NK-92 treated with Interleukin-12 subunit alpha and Interleukin-12 subunit beta, amount 100 ng/mL, for 24 hours (cell line): ENCODE measurements at regions not wholly inside any gene's neighbourhood (a gene's known extent, or its start where the extent isn't known, plus 50 kb on each side); places are given as distances from the start of the nearest gene placed in this dataset.

ENCODE experiments used
- DNase-seq: peaks from one replicate; lab custom pipeline; 2025; lab: John Stamatoyannopoulos, UW

DNA sequence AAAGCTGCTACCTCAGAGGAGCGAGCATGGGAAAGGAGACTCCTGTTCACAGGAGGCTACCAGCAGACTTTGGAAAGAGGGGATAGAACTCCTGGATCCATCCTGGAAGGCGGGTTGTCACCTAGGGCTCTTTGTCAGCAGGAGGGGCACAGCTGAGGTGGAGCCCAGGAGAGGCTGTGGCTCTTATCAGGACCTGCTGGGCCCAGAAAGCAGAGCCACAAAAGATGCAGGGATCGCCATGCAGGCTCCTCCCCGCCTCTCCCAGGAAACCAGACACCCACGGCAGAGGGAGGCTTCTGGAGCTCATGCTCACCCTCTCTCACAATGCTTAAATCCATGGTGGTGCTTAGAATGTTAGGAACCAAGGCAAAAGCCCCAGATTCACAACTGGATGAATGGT lies 994.2 kb downstream of the UQCRFS1 start:
- DNase-seq = no peak

DNA sequence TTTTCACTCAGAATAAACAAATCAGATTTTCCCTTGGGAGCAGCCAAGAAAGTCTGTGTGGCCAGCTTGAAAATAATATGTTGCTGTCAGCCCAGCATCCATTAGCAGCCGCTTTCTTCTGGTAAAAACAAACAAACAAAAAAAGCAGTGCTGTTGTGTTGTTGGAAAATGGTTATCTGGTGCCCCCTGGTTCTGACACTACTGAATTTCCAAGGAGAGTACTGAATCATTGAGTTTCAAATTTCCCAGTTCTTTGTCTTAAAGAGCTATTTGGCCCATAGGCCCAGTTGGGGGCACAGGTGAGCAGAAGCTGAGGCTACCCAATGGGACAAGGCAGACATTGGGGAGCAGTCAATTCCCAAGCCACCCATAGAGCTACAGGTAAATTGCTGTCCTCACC lies 995.9 kb downstream of the UQCRFS1 start:
- no peak for DNase-seq

DNA sequence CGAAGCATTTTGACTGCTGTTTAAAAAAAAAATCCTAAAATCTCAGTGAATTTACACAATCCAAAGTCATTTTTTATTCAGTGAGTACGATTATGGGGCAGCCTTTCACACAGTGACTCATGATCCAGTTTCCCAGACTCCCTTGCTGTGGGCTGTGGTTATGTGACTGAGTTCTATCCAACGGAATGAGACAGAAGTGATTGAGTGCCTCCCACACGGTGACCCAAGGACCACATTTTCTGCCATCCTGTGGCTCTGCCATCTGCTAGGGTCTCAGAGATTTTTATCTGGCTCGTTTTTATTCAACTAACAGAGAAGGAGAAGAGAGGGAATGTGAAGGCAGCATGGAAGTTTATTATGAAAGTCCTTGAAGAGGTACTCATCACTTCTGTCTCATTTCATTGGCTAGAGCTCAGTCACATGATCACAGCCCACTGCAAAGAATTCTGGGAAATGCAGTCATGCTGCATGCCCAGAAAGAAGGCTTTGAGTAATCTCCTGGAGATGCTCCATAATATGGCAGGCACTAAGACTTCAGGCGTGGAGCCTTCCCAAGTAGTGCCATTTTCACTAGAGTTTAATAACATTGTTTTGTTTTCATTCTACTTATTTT lies 999.4 kb downstream of the UQCRFS1 start:
- no peak for DNase-seq

DNA sequence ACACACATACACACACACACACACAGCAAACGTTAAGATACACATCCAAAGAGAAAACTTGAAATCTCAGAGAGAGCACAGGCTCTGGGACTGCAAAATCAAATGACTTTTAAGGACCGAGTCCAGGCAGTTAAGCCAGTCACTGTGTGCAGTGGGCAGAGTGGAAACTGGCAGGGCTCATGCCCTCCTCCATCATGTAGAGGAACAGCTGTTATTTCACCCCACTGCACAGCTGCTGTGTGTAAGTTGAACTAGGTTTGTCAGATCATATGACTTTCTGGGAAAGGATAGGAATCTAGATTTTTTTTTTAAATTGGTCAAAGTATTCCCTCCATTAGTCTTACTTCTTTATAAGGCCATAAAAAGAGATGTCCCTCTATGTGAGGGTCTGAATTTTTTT lies 1002.1 kb downstream of the UQCRFS1 start:
- no peak for DNase-seq

DNA sequence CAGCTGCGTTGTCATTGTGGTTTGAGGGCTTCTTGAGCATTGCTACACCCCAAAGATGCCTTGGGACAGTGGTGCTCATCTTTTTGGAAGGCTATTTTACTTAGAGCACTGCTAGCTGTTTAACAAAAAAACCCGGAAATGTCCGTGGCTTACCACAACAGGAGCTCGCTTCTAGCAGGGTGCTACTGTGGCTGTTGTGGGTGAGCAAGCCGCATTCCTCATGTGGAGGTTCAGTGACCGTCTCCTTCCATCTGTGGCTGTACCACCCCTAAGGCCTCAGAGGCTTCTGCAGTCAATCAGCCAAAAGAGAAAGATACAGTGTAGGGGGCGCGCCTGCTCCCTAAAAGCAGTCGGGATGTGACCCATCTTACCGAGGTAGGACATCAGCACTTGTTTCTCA lies 1004.2 kb downstream of the UQCRFS1 start:
- DNase-seq = no peak

DNA sequence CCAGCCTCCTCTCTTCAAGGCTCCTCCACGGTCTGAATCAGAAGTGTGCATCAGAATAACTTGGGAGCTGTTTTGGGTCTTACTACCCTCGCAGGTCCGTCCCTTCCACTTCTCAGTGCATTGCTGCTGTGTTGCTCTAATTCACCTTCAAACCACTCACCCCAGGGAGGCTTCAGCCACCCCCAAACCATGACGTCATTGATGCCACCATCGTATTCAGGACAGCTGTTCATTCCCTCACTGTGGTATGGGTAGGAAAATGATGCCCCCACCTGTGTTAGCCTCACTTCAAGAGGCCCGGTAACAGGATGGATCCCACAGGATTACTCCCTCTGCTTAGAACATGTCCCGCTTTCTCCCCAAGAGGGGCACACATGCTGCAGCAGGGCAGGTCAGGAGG lies 1005.7 kb downstream of the UQCRFS1 start:
- DNase-seq = no peak

DNA sequence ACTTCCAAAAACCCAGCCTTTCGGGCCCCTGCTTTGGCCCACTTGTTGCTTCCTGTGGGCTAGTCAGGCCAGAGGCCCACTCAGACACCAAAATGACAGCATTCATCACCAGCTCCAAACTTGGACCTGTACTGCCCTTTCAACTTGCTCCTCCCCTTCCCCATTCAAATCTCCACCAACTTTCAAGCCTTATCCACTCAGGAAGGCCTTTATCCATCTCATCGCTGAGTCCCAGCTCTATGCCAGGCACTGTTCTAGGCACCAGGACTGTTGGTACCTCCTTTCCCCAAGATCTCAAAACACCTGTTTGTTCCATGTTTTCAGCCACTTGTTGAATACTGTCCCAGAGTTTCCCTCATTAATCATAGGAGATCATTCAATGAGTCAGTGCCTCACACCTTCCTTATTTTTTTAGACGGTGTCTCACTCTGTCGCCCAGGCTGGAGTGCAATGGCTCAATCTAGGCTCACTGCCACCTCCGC lies 1011.4 kb downstream of the UQCRFS1 start:
- no peak for DNase-seq

DNA sequence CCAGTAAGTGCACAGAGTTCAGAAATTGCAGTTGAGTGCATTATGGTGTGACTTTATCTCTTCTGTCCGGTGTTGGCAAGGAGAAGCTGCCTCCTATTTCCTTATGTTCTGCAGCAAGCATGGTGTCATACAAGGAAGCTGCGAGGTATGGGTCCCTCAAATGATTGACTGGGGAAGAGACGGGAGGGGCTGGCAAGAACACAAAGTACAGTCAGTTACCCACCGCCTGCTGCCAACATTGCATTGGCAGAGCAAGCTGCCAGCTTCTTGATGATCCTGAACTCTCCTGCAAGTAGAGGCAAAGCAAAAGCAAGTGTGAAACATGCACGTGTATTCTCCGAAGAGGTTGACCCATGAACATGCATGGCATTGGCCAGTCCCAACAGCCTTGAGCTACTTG lies 1013.6 kb downstream of the UQCRFS1 start:
- no peak for DNase-seq

DNA sequence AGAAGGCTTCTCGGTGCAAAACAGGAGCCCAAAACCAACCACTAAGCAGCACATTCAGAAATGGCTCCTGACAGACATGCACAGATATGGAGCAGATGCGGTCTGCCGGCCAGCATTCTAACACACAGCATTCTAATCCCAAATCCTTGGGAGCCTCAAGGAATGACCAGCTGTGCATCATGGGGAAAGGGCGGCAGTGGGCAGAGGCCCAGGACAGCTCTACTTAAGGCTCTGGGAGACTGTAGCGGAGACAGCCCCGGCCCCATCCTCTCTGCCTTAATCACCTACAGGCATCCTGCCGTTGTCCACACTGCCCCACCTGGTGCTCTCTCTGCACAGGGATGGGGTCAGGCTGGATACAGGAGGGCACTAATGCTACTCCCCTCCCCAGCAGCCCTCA lies 1016.0 kb downstream of the UQCRFS1 start:
- no peak for DNase-seq

DNA sequence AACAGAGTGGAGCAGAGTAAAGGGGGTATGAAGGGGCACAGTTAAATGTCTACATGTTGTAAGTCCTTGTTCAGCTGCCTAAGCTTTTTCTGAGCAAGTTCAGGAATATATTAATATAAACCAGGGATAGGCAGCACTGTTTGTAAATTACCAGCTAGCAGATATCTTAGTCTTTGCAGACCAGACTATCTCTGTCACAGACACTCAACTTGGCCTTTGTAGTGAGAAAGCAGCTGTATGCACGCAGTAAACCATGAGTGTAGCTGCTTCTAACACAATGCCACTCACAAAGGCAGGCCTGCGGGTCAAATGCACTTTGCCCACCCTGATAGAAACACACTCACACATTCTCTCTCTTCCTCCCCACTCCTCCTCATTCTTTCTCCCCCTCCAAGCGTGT lies 1016.9 kb downstream of the UQCRFS1 start:
- DNase-seq = no peak

DNA sequence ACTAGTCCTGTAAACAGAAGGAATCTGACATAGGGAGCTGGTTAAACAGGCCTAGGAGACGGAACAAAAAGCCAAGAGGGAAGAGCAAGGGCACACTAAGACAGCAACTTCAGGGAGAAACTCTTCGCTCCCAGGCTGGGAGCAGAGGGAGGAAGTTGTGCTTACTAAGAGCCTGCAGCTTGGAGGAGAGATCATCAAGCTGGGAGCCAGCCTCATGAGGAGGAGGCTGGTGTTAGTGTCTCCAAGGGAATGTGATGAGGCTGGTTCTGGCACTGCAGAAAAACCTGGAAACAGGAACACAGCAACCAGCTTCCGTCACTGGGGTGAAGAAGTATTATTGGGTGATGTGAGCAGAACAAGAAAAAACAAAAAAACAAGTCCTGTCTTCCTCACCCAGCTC lies 1027.3 kb downstream of the UQCRFS1 start:
- no peak for DNase-seq

DNA sequence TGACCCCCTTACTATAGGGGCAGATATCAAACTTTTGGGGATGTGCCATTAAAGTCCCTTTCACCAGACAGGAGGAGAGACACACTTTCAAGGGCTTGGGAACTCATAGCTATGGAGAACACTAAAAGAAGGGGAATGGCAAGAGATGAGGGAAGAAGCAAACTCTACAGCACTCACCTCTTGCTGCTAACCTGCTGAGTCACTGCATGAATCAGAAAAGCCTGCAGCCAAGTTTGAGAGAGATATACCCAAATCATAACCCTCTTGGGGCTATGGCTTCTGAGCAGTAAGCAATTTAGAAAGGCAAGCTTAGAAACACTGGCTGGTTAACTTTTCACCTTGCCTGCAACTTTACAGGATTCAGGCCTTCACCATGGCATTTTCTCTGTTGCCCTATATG lies 1028.0 kb downstream of the UQCRFS1 start:
- no peak for DNase-seq

DNA sequence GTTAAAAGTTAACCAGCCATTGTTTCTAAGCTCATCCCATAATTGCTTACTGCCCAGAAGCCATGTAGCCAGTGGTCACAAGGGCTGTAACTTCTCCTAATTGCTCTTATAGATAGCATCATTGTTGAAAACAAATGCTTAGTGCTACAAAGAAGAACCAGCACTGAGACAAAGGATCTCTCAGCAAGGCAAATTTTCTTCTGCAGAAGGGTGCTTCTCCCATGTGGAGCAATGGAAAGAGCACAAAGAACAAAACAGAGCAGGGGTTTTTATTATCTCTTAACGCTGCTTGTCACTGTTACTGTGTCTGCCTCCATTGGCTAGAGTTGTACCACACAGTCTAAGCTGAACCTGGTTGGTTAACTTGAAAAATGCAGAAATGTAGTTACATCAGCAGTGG lies 1036.8 kb downstream of the UQCRFS1 start:
- no peak for DNase-seq

DNA sequence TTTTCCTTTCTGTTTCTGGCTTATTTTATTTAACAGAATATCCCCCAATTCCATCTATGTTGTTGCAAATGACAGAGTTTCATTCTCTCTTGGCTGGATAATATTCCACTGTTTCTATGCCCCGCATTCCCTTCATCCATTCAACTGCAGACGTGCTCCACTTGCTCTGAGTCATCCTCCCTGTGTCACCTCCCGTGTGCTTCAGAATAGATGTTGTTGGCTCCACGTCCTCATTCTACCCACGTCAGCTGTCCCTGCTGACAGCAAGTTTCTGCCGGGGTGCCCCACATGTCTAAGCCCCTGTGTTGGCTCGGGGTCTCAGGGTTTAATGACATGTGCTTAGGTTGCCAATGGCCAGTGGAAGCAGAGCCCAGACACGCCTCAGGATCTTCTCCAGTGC lies 1041.0 kb downstream of the UQCRFS1 start:
- no peak for DNase-seq

DNA sequence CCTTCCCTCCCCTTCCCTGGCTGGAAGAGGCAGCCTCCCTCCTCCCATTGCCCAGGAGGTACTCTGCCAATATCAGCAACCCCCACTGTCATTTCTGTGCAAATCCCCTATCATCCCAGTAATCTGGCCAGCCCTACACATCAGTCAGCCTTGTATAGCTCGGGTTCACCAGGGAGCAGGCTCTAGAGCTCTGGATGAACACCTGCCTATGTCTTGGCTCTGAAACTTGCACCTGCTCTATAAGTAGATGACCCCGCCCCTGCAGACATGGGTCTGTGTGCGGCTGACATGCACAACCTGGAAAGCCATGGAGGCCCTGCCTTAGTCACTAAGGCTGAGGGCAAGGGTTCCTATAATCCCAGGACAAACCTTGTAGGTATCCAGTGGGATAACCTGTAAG lies 1042.9 kb downstream of the UQCRFS1 start:
- DNase-seq = no peak

DNA sequence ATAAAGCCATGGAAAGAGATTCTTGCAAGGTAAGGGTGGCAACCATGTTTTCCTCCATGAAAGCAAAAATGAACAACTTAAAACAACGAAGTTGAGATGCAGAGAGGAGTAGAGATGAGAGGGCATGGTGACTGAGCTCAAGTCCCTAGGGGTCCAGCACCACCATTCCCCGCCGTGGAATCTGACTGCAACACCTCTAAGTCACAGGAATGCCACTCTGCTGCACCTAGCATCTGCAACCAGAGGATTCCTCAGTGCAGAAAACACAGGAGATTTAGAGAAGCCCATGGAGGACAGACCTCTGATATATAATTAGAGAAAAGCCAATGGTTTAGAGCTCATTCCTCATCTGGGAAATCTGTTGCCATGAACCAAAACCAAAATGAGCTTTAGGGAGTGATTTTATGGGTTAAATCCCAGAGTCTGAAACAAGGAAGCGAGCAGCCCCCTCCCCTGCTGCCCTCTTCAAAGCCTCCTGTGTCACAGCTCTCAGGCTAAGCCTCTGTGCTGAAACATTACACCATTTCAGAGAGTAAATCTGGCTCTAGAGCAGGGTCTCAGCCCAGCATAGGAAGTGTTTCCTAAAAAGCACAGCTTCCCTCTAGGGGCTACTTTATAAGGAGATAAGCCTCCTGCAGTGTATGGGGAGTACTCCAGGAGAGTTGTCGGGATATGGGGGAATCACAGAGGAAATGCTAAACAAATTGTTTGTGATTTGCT lies 1043.6 kb downstream of the UQCRFS1 start:
- DNase-seq = no peak

DNA sequence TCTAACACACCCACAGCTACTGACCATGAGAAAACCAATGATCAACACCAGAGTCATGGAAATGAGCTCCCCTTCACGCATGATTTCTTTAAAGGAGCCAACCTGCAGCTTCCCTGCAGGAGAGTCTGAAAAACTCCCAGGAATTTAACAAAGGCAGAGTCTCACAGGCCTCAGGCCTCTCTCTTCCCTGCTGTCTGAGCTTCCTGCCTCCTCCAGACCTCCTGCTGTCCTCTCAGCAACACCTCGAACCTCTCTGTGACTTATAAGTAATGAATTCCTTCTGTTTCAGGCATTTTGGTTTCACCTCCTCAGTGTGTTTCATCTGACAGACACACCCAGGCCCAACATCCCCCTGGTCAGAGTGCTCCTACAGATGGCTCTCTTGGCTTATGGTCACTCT lies 1044.4 kb downstream of the UQCRFS1 start:
- no peak for DNase-seq

DNA sequence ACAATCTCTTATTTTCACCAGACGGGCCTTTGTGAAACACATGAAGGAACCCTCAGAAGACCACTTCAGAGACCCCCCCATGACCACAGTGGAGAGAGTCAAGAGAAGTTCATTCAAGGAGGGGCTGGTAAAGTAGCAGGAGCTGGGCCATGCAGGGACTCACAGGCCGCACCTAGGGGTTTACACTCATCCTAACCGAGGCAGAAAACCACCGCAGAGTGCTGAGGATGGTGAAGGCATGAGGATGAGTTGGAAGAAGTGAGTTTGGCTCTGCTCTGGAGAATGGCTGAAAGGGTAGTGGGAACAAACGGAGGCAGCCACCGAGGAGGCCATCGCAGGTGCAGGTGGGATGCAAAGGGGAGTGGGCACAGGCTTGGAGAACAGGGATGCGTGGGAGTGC lies 1046.9 kb downstream of the UQCRFS1 start:
- DNase-seq = no peak

DNA sequence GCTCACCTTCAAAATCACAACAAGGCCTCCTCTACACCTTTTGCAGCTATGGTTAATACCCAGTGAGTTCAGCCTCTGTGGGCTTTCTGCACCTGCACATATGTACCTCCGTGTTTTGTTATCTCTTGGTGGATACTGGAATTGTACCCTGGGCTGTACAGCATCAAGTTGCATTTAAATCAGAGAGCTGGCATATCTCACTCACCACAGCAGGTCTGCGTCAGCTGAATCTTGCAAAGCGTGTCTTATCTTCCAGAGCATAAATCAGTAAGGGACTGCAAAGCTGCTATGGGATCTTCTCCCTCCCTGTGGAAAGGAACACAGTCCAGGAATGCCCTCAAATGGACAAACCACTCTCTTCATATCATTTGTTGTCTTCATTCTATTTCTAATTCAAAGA lies 1048.7 kb downstream of the UQCRFS1 start:
- DNase-seq = no peak

DNA sequence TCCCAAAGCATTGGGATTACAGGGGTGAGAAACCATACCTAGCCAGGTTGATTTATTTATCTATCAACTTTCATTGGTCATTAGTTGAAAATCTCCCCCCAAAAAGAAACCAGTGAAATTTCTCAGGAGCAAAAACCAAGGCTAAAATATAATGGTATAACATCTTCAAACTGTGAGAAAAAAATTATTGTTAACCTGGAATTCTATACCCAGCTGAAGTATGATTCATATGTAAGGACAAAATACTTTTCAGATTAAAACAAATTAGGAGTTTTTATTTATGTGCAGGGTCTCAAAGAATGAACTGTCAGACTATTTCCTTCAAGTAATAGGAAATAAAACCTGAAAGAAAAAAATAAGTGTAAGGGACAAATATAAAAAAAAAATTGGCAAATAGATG lies 1053.9 kb downstream of the UQCRFS1 start:
- no peak for DNase-seq

DNA sequence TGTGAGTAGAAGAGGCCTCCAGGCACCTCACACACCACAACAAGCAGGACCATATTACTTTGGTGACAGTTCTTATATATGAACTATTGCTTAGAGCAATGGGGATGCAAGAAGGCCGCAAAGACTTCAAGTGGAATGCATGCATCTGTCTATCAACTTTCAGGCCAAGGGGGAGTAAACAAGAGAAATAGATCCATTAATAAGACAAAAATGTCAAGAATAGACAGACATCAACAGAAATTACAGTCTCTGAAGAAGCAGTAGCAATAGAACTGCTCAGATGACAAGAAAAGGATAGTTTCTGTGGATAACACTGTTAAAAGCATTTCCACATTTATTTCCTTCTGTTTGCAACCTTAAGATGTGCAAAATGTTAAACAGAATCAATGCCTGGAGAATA lies 1057.7 kb downstream of the UQCRFS1 start:
- no peak for DNase-seq

DNA sequence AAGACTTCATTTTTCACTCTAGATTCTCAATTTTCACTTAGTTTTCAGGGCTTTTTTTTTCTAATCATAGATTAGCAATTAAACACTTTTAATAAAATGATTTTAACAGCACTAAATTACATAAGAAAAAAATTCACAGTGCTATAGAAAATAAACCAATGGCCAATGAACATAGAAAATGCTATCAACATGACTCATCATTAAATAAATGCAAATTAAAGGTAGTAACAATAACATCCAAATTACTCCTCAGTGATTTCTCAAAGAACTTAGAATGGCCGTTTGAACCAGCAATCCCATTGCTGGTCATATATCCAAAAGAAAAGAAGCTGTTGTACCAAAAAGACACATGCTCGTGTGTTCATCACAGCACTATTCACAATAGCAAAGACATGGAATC lies 1058.9 kb downstream of the UQCRFS1 start:
- no peak for DNase-seq

DNA sequence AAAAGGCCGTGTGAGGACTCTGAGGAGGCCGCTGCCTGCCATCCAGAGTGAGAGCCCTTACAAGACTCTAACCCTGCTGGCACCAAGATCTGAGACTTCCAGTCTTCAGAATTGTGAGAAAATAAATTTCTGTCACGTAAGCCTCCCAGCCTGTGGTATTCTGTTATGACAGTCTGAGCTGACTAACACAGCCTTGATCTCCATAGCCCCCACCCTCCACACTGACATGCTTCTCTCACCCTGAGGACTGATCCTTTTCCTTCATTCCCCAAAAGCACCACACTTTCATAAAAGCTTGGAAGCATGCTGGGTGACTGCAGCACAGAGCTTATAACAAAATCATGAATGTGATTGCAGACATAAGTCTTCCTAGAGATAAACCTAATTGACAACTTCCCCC lies 1059.8 kb downstream of the UQCRFS1 start:
- DNase-seq = no peak

DNA sequence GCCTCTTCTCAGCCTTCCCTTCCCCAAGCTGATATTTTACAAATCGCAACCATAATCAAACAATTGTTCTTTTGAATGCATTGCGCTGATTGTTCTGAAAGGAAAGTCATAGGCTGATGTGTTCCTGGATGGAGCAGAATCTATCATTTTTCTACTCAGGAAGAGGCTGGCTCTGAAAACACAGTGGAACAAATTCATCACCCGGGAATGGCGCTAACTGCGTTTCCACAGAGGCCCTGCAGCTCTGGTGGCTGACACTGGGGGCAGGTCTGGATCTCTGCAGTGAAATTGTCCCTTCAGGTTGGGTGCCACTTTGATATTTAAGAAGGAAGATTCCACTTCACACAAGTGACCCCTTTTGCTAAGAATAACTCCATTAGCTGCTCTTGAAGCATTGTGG lies 1060.8 kb downstream of the UQCRFS1 start:
- no peak for DNase-seq
